HG03457 (cell line): ENCODE measurements at regions not wholly inside any gene's neighbourhood (a gene's known extent, or its start where the extent isn't known, plus 50 kb on each side); places are given as distances from the start of the nearest gene placed in this dataset.

Source experiments
- ATAC-seq: cut with Tn5 transposase; IDR thresholded peaks from one replicate; pipeline ENCODE4 v1.9.1; 2021; ENCODE audit warnings: moderate number of reproducible peaks; ENCODE audit not compliant: unreplicated experiment

DNA sequence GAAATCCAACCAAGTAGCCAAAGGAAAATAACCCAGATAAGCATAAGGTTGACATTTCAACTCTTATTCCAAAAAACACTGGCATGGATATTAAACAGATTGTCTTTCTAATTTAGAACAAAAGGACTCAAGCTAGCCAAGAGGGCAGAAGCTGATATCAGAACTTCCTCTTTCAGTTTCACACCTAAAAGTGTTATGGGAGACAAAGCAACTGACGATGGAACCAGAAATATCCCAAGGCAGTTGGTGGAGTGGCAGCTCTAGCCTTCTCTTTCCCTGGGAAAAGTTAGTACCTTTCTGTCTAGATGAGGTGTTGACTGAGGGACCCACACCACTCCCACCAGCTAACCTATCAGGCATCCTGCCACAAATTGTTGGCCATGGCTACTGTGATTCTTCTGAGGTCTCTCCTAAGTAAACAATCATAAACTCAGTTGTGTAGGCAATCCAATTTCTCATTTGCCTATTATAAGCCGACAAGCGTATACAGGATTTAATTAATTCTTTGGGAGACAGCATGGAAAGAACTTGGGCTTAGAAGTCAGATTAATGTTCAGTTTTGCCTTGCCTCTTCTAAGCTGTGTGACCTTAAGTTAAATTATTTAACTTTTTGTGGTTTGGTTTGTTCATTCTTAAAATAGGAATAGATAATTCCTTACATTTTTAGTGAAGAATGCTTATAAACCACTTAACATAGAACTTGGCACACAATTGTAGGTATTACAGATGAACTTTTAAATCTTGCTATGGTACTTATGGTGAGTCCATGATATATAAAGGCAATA lies 110.9 kb upstream of the ADAMTSL1 start:
- ATAC-seq: no peak

DNA sequence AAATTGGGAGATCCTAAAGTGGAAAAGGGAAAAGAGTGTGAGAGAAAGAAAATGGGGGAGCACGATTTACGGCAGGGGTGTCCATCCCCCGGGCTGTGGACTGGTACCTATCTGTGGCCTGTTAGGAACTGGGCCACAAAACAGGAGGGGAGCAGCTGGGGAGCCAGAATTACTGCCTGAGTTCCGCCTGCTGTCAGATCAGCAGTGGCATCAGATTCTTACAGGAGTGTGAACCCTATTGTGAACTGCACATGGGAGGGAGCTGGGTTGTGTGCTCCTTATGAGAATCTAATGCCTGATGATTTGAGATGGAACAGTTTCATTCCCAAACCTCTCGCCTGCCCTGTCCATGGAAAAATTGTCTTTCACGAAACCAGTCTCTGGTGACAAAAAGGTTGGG lies 108.3 kb upstream of the ADAMTSL1 start:
- ATAC-seq: no peak

GRCh38 chr9:18366184-18366583 lies 107.8 kb upstream of the ADAMTSL1 start:
- ATAC-seq: no peak

- ATAC-seq: no peak
These were observed 105.7 kb upstream of the ADAMTSL1 start for GRCh38 chr9:18368206-18368605.

DNA sequence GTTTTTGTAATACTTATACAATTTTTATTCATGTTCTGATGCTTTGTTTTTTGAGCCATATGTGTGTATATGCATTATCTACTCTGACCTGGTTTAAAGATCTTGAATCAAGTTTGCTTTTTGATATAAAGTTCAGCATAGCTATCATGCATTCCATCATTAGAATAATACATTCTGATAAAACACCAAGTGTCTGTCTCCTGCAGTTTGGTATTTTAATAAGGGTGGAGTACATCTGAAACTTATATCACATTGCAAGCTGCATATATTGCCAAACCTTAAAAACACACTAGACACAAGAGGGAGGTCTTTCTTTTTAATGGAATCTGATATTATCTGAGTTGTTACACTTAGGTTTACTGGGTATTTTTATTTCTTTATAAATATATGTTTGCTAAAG lies 102.8 kb upstream of the ADAMTSL1 start:
- ATAC-seq: no peak

DNA sequence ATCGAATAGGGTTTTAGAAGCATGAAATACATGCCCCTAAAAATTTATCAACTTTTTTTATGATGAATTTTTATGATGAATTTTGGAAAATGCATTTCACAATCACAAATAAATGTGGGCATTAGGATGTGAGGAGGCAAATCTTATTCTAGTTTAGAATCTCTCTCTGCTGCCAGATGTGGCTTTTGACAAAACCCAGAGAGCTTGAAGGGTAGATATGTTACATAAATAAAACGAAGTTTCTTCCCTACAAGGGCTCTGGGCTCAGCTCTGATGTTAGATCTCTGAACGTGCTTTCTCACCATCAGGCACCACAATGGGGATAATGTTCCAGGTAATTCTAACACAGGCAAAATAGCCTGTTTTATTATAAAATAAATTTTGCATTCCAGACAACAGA lies 102.3 kb upstream of the ADAMTSL1 start:
- ATAC-seq: no peak

GRCh38 chr9:18379073-18379811 lies 94.7 kb upstream of the ADAMTSL1 start:
- ATAC-seq: no peak

DNA sequence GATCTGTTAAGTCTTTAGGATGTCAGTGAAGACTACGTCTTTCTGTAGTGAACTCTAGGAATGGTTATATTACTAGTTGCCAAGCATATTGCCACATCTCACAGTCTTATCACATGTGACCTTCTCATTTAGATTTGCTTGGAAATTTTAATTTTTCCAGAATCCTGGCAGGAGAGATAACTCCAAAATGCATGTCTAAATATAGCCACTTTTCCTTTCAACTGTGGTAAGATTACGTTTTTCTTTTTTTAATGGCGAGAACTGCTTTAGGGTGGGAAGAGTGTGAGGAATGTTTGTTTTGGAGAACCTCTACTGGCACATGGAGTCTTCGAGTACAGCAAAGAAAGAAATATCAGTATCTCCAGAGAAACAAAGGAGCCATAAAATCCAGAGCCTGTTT lies 91.7 kb upstream of the ADAMTSL1 start:
- no peak for ATAC-seq

DNA sequence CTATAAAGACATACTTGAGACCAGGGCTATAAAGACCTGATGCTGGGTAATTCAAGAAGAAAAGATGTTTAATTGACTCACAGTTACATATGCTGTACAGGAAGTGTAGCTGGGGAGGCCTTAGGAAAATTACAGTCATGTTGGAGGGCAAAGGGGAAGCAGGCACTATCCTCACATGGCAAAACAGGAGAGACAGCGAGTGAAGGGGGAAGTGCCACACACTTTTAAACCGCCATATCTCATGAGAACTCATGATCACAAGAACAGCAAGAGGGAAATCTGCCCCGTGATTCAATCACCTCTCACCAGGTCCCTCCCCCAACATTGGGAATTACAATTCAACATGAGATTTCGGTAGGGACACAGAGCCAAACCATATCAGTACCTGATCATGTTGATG lies 89.9 kb upstream of the ADAMTSL1 start:
- ATAC-seq: no peak

GRCh38 chr9:18385696-18386490 lies 88.1 kb upstream of the ADAMTSL1 start:
- ATAC-seq: no peak

- no peak for ATAC-seq
These were observed 83.6 kb upstream of the ADAMTSL1 start for GRCh38 chr9:18390393-18390792.

- no peak for ATAC-seq
These were observed 80.4 kb upstream of the ADAMTSL1 start for GRCh38 chr9:18393340-18394130.

DNA sequence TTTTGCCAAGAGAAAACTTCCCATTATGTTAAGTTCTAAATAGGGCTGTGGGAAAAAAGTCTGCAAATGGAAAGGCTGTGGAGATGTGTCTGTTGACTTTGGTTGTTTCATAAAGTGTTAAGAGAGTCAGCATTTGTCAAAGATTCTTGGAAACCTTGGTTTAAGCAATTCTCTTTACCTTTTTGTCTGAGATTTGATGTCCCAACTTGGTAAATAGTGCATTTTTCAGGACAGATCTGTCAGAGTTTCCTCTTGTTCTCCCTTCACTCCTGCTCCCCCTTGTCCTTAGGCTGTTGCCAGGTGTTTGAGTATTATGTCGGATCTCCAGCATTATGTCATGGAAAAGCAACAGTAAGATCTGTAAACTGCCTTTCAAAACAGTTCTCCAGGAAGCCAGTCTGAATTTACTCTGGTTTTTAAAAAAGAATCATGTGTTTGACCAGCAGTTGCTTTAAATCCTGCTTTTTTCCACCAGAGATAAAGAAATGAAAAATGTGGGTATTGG lies 79.1 kb upstream of the ADAMTSL1 start:
- ATAC-seq: no peak

GRCh38 chr9:18396102-18396728 lies 77.7 kb upstream of the ADAMTSL1 start:
- ATAC-seq: no peak

GRCh38 chr9:18397076-18397475 lies 76.9 kb upstream of the ADAMTSL1 start:
- ATAC-seq: no peak

- ATAC-seq: no peak
These were observed 75.9 kb upstream of the ADAMTSL1 start for GRCh38 chr9:18398038-18398437.

DNA sequence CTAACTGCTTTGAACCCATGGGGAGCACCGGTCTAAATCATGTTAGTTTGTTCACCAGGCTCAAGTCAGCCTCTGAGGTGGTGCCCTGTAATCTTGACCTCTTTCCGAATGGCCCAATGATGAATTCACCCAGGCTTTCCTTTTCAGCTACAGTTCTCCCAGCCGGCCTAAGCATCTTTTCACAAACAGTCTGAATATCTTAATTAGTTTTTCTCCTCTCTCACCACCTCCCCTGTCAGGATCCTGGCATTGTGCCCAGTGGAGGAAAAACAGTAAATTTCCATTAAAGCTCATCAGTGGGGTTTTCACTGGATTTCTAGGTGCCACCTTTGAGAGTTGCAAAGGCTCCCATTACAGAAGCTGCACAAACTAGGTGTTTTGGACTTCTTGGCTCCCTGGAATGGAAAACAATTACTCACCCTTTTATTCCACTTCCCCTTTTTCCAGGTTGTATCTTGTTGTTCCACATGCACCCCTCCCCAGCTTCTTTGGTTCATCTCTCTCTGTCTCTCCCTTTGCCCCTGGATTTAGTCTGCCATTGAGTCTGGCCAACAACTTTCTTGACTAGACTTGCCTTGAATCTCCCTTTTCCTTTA lies 69.4 kb upstream of the ADAMTSL1 start:
- ATAC-seq: no peak

DNA sequence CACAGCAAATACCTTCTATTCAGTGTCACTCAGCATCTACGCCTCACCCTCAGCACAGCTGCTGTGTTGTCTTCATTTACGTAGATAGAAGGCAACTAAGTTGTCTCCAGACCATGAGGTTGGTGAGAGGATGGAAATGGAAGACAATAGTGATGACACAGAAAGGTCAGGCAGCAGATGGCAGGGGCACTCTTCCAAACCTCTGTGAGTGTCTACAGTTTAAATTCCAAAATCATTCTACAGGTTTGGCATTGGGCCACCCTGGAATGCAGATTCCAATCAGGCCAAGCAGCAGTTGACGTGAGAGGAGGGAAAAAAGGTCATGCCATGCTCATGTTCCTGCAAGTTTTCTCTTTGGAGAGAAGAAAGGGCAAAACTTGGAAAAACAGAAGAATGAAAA lies 68.7 kb upstream of the ADAMTSL1 start:
- ATAC-seq: no peak

DNA sequence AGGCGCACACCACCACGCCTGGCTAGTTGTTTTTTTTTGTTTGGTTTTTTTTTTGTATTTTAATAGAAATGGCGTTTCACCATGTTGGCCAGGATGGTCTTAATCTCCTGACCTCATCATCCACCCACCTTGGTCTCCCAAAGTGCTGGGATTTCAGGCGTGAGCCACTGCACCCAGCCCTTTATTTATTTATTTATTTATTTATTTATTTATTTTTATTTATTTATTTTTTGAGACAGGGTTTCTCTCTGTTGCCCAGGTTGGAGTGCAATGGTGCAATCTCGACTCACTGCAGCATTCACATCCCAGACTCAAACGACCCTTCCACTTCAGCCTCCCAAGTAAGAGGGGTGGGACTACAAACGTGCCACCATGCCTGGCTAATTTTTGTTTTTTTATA lies 63.0 kb upstream of the ADAMTSL1 start:
- no peak for ATAC-seq

- no peak for ATAC-seq
These were observed 52.6 kb upstream of the ADAMTSL1 start for GRCh38 chr9:18421391-18421790.
